ENCODE measurements at regions not wholly inside any gene's neighbourhood (a gene's known extent, or its start where the extent isn't known, plus 50 kb on each side); places are given as distances from the start of the nearest gene placed in this dataset.

DNA sequence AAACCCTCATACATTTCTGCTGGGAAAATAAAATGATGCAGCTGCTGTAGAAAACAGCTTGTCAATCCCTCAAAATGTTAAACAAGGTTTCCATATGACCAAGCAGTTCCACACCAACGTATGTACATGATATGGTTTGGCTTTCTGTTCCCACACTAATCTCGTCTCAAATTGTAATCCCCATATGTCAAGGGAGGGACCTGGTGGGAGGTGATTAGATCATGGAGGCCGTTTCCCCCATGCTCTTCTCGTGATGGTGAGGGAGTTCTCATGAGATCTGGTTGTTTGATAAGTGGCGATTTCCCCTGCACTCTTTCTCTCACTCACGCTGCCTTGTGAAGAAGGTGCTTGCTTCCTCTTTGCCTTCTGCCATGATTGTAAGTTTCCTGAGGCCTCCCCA, 100.6 kb upstream of the SLC24A5 start:
- TF ChIP-seq, protein P1, sequence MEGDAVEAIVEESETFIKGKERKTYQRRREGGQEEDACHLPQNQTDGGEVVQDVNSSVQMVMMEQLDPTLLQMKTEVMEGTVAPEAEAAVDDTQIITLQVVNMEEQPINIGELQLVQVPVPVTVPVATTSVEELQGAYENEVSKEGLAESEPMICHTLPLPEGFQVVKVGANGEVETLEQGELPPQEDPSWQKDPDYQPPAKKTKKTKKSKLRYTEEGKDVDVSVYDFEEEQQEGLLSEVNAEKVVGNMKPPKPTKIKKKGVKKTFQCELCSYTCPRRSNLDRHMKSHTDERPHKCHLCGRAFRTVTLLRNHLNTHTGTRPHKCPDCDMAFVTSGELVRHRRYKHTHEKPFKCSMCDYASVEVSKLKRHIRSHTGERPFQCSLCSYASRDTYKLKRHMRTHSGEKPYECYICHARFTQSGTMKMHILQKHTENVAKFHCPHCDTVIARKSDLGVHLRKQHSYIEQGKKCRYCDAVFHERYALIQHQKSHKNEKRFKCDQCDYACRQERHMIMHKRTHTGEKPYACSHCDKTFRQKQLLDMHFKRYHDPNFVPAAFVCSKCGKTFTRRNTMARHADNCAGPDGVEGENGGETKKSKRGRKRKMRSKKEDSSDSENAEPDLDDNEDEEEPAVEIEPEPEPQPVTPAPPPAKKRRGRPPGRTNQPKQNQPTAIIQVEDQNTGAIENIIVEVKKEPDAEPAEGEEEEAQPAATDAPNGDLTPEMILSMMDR (conservative IDR thresholded peaks at IDR 0.05; ENCODE audit: low read length), result no peak
- no peak for DNase-seq (ENCODE audit: low read depth)
- no peak overlapping the region for H3K4me3 ChIP-seq (ENCODE audit: low read length)

DNA sequence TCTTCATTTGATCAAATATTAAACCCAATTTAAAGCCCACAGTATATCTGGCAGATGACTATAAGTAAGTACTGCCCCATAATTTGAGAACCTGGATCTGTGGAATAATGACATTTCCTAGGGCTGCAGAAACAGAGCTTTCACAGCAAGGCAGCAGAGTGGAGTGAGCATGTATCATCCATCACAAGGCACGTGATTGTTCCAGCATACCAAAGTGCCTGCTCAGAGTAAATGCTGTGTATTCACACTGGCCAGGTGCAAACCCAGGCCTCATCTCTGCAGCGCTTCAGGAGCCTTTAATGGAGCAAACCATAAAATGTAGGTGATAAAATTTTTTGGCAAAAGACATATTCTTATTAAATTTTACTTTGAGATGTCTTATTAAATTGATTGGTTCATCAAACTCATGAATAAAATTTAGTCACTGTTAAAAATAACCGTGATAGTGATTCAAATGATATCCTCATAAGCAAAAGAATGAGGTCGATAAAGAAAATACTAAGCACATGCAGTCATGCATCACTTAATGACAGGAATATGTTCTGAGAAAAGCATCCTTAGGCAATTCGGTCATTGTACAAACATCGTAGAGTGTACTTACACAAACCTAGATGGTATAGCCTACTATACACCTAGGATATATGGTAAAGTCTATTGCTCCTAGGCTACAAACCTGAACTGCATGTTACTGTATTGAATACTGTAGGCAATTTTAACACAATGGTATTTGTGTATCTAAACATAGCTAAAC, 99.3 kb upstream of the SLC24A5 start:
- no peak for DNase-seq (ENCODE audit: low read depth)
- TF ChIP-seq, protein P1 (conservative IDR thresholded peaks at IDR 0.05; ENCODE audit: low read length), result no peak
- no peak overlapping the region for H3K4me3 ChIP-seq (ENCODE audit: low read length)

DNA sequence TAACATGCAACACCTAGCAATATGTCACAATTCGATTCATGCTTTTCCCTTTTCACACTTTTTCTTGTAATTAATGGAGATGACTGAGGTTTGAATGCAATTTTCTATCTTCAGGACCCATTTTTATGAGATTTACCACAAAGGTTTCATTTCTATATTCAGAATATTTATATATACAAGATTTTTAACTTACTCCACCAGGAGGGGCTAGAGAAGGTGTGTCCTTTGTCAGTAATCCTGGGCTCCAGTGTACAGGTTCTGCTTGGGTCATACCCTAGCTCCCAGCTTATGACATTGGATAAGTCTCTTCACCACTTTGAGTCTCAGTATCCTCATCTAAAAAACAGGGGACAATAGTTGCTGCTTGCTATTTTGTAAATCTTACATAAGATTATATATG, 95.7 kb upstream of the SLC24A5 start:
- DNase-seq (ENCODE audit: low read depth), result no peak
- H3K4me3 ChIP-seq (ENCODE audit: low read length), result no peak overlapping the region
- TF ChIP-seq, protein P1 (conservative IDR thresholded peaks at IDR 0.05; ENCODE audit: low read length), result no peak

DNA sequence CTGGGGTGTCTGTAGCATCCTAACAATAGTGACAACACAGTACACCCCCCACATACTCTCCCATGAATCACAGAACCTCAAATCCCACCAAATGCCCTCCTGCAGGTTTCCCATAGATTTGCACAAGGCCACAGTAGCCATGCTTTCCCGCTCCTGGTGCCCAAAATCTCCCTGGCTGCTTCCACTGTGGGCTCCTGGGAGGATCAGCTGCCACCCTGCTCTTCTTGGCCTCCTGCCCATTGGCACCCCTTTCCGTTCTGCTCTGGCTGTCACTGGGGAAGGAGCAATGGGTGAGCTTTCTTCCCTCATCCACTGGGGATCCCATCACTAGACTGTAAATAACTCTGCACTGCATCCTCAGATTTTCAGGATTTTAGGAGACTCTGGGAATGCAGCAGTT, 92.1 kb upstream of the SLC24A5 start:
- DNase-seq (ENCODE audit: low read depth), result no peak
- TF ChIP-seq, protein P1 (conservative IDR thresholded peaks at IDR 0.05; ENCODE audit: low read length), result no peak
- H3K4me3 ChIP-seq (ENCODE audit: low read length), result no peak overlapping the region

DNA sequence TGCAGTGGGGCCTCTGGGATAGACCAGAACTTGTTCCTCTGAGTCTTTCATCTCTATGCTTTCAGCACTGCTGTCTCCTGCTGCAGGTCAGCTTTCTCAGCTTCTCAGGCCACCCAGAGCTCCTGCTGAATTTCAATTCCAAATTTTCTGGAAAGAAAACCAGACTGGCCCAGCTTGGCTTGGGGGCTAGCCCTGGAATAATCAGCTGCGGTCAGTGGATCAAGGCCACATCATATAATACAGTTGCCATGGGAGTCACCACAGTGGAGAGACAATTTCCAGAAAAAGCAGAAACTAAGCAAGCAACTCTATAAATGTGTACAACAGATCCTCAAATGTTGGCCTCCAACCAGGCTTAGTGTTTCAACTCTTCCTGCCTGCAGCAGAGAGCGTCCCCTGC, 91.1 kb upstream of the SLC24A5 start:
- DNase-seq (ENCODE audit: low read depth), result no peak
- TF ChIP-seq, protein P1 (conservative IDR thresholded peaks at IDR 0.05; ENCODE audit: low read length), result no peak
- no peak overlapping the region for H3K4me3 ChIP-seq (ENCODE audit: low read length)

DNA sequence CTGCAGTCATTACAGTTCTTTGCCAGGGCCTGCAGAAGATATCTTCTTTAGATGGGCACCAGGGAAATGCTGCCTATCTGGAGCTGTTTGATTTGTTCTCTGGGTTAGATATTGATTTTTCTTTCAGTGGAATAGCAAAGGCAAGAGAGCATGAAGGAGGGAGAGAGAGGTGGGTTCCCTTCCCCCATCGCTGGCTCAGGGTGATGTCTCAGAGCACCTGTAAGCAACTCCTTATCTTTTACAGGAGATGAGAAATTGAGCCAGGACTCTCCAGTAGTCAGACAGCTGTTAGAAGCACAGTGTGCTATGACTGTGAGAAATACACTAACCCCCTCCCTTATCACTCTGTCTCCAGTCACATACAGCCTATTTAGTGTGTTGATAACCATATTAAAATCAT, 89.3 kb upstream of the SLC24A5 start:
- H3K4me3 ChIP-seq (ENCODE audit: low read length), result no peak overlapping the region
- no peak for DNase-seq (ENCODE audit: low read depth)
- TF ChIP-seq, protein P1 (conservative IDR thresholded peaks at IDR 0.05; ENCODE audit: low read length), result no peak

DNA sequence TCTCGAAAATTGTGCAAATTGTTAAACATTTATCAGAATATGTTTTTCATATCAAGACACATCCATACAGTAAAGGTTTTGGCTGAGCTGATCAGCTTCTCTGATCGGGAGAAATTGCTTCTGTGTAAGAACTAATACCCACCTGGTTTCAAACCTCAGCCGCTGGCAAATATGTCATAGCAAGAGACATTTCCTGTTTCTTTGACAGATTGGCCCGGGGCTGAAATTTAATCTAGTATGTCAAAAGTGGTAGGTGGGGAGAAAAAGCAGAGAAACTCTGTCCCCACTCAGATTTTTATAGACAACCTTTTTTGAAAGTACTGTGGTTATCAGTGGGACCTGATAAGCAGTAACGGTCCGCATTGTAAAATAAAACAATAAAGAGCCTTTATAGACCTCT, 88.8 kb upstream of the SLC24A5 start:
- DNase-seq (ENCODE audit: low read depth), result no peak
- no peak overlapping the region for H3K4me3 ChIP-seq (ENCODE audit: low read length)
- TF ChIP-seq, protein P1 (conservative IDR thresholded peaks at IDR 0.05; ENCODE audit: low read length), result no peak

Data from AG10803 (cell line).